GM10248 (cell line): ENCODE measurements at regions not wholly inside any gene's neighbourhood (a gene's known extent, or its start where the extent isn't known, plus 50 kb on each side); places are given as distances from the start of the nearest gene placed in this dataset.
"Not testable (repeated sequence)": the region's sequence is repeated elsewhere in the genome, so short reads cannot be mapped to it uniquely, and the experiment has no call there.

Source experiments
- CTCF ChIA-PET: fragments of 300-600 bp; sonication (Branson Sonifier 250); formaldehyde crosslinking; extraction: SDS; loops from one replicate; lab custom pipeline; 2021; ENCODE audit warnings: antibody characterized with exemption; lab: Yijun Ruan, JAX
- POLR2A ChIA-PET: fragments of 350-650 bp; sonication (Branson Sonifier 250); formaldehyde crosslinking; extraction: SDS; loops from one replicate; lab custom pipeline; 2020; ENCODE audit warnings: antibody characterized with exemption; lab: Yijun Ruan, JAX
- DNase-seq: peaks from one replicate; pipeline ENCODE4 v3.0.0; 2012; ENCODE audit errors: extremely low spot score
- TF ChIP-seq, protein P1 (sequence below): IDR thresholded peaks from 2 replicates; pipeline ENCODE4 v1.5.1; 2012; ENCODE audit warnings: mild to moderate bottlenecking, low read depth; ENCODE audit errors: extremely low read depth, missing control alignments, control extremely low read depth

DNA sequence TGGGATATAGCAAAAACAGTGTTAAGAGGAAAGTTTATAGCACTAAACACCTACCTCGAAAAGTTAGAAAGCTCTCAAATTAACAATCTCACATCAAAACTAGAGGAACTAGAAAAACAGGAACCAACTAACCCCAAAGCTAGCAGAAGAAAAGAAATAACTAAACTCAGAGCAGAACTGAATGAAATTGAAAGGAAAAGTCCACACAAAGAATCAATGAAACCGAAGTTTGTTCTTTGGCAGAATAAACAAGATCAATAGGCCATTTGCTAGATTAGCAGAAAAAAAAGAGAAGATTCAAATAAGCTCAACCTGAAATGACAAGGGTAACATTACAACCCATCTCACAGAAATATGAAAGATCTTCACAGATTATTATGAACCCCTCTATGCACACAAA is 234.8 kb upstream of the ISL1 start:
- DNase-seq = no peak
- TF ChIP-seq, protein P1, sequence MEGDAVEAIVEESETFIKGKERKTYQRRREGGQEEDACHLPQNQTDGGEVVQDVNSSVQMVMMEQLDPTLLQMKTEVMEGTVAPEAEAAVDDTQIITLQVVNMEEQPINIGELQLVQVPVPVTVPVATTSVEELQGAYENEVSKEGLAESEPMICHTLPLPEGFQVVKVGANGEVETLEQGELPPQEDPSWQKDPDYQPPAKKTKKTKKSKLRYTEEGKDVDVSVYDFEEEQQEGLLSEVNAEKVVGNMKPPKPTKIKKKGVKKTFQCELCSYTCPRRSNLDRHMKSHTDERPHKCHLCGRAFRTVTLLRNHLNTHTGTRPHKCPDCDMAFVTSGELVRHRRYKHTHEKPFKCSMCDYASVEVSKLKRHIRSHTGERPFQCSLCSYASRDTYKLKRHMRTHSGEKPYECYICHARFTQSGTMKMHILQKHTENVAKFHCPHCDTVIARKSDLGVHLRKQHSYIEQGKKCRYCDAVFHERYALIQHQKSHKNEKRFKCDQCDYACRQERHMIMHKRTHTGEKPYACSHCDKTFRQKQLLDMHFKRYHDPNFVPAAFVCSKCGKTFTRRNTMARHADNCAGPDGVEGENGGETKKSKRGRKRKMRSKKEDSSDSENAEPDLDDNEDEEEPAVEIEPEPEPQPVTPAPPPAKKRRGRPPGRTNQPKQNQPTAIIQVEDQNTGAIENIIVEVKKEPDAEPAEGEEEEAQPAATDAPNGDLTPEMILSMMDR = no peak
- ChIA-PET CTCF (no interaction called here), POLR2A (no interaction called here)

DNA sequence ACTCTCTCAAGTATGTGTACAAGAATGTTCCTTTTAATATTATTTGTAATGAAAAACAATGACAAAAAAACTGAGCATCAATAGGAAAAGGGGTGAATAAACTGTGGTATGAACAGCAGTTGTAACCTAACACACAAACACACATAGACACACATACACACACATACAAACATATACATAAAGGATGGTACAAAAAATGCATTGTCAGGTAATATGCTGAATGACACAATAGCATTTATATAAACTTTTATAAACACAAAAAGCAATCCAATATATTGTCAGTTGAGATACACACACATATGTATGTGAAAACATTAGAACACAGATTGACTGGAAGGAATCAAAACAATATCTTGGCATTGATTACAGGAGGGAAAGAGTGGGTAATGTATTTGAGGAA is 227.0 kb upstream of the ISL1 start:
- CTCF ChIA-PET = no interaction called here
- POLR2A ChIA-PET = no interaction called here
- DNase-seq = no peak
- TF ChIP-seq, protein P1 = no peak

DNA sequence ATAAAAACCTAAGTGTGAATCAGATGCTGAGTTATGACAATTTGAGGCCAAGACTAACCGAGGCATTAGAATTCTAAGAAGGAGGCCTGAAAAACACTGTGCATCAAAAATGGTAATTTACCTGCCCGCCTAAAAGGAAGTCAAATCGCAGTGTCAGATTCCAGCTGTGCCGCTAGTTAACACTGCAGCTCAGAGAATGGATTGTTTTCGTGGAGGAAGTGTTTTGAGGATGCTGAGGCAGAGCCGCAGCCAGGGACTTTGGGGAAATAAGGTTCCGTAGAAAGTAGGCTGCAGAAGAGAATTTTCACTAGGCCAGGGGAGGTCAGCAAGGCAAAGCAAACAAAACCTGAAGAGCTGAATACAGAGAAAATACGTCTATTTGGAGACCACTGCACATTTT is 226.4 kb upstream of the ISL1 start:
- DNase-seq = no peak
- CTCF ChIA-PET = interaction anchor here (1.1 kb wide), 1 partner anchor 11 kb away, joined by 3 read pairs; no protein-coding TSS in a partner anchor
- POLR2A ChIA-PET = no interaction called here

DNA sequence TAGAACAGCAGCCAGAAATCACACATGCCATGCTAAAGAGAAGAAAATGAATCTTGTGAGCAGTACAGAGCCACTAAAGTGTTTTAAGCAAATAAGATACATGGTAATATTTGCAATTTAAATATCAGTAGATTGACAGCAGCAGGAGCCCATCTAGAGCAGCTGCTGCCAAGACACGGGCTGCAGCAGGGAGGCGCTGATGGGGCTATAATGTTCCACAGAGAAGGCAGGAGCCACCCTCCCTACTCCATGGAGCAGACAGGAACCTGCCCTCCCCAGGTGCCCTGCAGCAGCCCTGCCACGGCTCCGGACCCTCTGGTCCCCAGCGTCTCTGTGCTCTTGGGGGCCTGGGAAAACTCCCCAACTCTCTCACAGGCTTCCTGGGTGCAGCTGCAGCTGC is 224.1 kb upstream of the ISL1 start:
- CTCF ChIA-PET = no interaction called here
- no peak for DNase-seq

More for the DNA sequence above, 226.4 kb upstream of the ISL1 start:
- TF ChIP-seq, protein P1 = no peak

DNA sequence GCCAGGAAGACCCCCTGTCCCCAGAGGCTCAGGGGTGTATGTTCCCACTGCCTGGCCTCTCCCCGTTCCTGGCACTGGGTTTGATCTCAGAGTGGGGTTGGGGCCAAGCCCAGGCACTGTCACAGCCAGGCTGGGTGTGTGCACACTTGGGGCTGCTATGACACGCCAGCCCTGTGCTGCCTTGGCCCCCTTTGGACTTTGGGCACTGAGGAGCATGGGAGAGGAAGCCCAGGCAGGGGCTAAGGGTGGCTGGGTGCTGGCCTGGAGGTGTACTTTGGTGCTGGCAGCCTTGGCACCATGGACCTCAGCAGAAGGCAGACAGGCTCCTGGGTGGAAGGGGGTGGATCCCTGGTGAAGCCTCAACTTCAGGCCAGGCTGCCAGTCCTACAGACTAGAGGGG is 223.6 kb upstream of the ISL1 start:
- ChIA-PET CTCF (no interaction called here), POLR2A (no interaction called here)
- no peak for DNase-seq
- TF ChIP-seq, protein P1 = no peak

More for the DNA sequence above, 224.1 kb upstream of the ISL1 start:
- POLR2A ChIA-PET = no interaction called here
- TF ChIP-seq, protein P1 = no peak

DNA sequence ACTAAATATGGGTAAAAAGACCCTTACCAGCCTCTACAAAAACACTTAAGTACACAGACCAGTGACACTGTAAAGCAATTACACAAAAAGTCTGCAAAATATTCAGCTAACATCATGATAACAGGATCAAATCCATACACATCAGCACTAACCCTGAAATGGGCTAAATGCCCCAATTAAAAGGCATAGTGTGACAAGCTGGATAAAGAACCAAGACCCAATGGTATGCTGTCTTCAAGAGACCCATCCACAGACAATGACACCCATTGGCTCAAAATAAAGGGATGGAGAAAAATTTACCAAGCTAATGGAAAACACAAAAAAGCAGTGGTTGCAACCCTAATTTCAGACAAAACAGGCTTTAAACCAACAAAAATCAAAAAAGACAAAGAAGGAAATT is 221.0 kb upstream of the ISL1 start:
- TF ChIP-seq, protein P1 = no peak
- ChIA-PET CTCF (interaction anchor here (1.5 kb wide), 1 partner anchor 9 kb away, joined by 4 read pairs; no protein-coding TSS in a partner anchor), POLR2A (no interaction called here)
- no peak for DNase-seq

DNA sequence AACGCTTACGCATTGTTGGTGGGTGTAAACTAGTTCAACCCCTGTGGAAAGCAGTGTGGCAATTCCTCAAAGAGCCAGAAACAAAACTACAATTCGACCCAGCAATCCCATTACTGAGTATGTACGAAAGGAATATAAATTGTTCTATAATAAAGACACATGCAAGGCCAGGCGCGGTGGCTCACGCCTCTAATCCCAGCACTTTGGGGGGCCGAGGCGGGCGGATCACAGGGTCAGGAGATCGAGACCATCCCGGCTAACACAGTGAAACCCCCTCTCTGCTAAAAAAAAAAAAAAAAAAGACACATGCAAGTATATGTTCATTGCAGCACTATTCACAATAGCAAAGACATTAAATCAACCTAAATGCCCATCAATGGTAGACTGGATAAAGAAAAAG is 217.6 kb upstream of the ISL1 start:
- POLR2A ChIA-PET, CTCF ChIA-PET, DNase-seq: not testable (repeated sequence)
